Brain microvascular endothelial cell (primary cell): ENCODE measurements at regions not wholly inside any gene's neighbourhood (a gene's known extent, or its start where the extent isn't known, plus 50 kb on each side); places are given as distances from the start of the nearest gene placed in this dataset.

ENCODE experiments used
- DNase-seq: peaks from one replicate; pipeline ENCODE4 v3.0.0-alpha.2; 2020
- H3K27ac ChIP-seq: fragments of 250-450 bp; sonication (Bioruptor Pico); 2 replicates; pipeline ENCODE4 v1.5.1; 2020; ENCODE audit warnings: mild to moderate bottlenecking, moderate library complexity
- H3K27me3 ChIP-seq: fragments of 250-450 bp; sonication (Bioruptor Pico); replicated peaks from 2 replicates; pipeline ENCODE4 v1.5.1; 2020; ENCODE audit warnings: mild to moderate bottlenecking
- H3K36me3 ChIP-seq: fragments of 250-450 bp; sonication (Bioruptor Pico); replicated peaks from 2 replicates; pipeline ENCODE4 v1.5.1; 2020; ENCODE audit warnings: mild to moderate bottlenecking
- H3K4me3 ChIP-seq: 2 replicates; pipeline ENCODE4 v1.5.1; 2011; ENCODE audit warnings: low read depth, mild to moderate bottlenecking, control low read depth, low read length, moderate library complexity
- CTCF ChIP-seq: IDR thresholded peaks from 2 replicates; pipeline ENCODE4 v1.5.1; 2011; ENCODE audit warnings: low read depth, mild to moderate bottlenecking, moderate library complexity, low read length, control low read depth, inconsistent platforms; ENCODE audit errors: missing control alignments
- in situ Hi-C: cut with HindIII; loops from 2 replicates; pipeline ENCODE4 v1.10.0; 2017; ENCODE audit warnings: low sequenced_read_pairs, low pct_ligation_motif_present

DNA sequence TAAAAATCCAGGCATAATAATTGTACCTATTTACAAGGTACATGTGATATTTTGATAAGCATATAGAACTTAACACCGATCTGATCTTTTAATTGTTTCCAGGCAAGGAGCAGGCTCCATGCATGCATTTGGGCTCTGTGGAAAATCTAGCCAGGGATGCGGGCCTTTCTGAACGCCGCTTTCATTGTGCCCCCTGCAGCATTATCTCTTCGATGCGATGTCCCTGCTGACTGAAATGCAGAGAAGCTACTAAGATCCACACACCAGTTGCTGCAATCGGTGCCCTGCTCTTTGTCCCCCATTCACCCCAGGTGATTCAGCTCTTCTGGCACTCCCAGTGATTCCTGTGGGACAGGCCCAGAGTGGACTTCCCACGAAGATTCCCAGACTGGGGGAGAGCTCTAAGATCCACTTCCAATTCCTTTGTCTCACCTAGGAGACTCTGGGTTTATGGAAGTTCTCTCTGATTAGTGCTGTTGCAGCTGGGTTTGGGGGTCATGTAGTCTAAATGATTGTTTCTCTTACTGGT is 254.3 kb upstream of the AGA start:
- in situ Hi-C loops: no loop called here
- DNase-seq: no peak

GRCh38 chr4:177699365-177700213 is 257.4 kb upstream of the AGA start:
- in situ Hi-C loops: no loop called here
- Histone ChIP-seq H3K36me3 (no peaks in the 10 kb centered on the region), H3K4me3 (no peak overlapping the region), H3K27ac (no peak overlapping the region), H3K27me3 (no peaks in the 10 kb centered on the region)
- DNase-seq: no peak
- no peak for TF ChIP-seq CTCF

More for the DNA sequence above, 254.3 kb upstream of the AGA start:
- Histone ChIP-seq H3K36me3 (no peaks in the 10 kb centered on the region), H3K27ac (no peak overlapping the region), H3K4me3 (no peak overlapping the region), H3K27me3 (no peaks in the 10 kb centered on the region)
- TF ChIP-seq CTCF: no peak

GRCh38 chr4:177706916-177707315 is 264.7 kb upstream of the AGA start:
- DNase-seq: no peak
- H3K36me3 ChIP-seq: no peaks in the 10 kb centered on the region
- no peak overlapping the region for H3K4me3 ChIP-seq
- H3K27me3 ChIP-seq: no peaks in the 10 kb centered on the region
- in situ Hi-C loops: no loop called here
- no peak for TF ChIP-seq CTCF
- no peak overlapping the region for H3K27ac ChIP-seq

DNA sequence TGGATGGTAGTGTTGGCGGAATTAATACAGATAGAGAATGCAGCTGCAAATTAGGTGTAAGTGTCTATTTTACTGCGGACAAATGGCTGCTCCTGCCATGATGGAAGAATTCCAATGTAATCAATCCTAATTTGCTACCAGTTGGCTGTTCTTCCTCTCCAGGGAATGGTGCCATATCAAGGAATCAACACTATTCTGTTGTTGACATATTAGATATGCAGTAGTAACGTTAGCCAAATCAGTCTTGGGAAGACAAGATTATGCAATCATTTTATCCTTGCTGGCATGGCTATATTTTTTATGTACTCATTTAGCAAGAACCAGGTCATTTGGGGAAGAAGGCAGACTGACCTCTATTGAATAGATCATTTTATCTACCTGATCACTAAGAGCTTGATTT is 271.2 kb upstream of the AGA start:
- TF ChIP-seq CTCF: no peak
- Histone ChIP-seq H3K36me3 (no peaks in the 10 kb centered on the region), H3K27me3 (no peaks in the 10 kb centered on the region), H3K27ac (no peak overlapping the region), H3K4me3 (no peak overlapping the region)
- in situ Hi-C loops: no loop called here
- DNase-seq: no peak

- no peaks in the 10 kb centered on the region for H3K27me3 ChIP-seq
- in situ Hi-C loops: no loop called here
Measured at GRCh38 chr4:177717407-177717806, 275.2 kb upstream of the AGA start.

More at GRCh38 chr4:177717407-177717806, 275.2 kb upstream of the AGA start:
- no peak for DNase-seq
- Histone ChIP-seq H3K4me3 (no peak overlapping the region), H3K27ac (no peak overlapping the region), H3K36me3 (no peaks in the 10 kb centered on the region)
- TF ChIP-seq CTCF: no peak
